Right lobe of liver (tissue), 4 donors: ENCODE measurements at regions not wholly inside any gene's neighbourhood (a gene's known extent, or its start where the extent isn't known, plus 50 kb on each side); places are given as distances from the start of the nearest gene placed in this dataset.

Experiments
- CTCF ChIP-seq, 4 donors: fragments of 200-600 bp in 3 of 4; fragments of 450-650 bp in 1 of 4; IDR thresholded peaks; one replicate each; pipeline versions ENCODE4 v1.5.1 to v1.8.0; 2016 to 2022; ENCODE audit warnings: antibody characterized with exemption in 4 of 4, mild to moderate bottlenecking in 2 of 4
- POLR2A ChIP-seq: fragments of 450-650 bp; IDR thresholded peaks from one replicate; pipeline ENCODE4 v1.6.1; 2017; ENCODE audit warnings: antibody characterized with exemption, mild to moderate bottlenecking
- donor health status: DM: no; HTN: no; CAD: no.
- donor health status: DM: no; HTN: no; CAD: no.
- donor health status: DM: no; HTN: yes; CAD: no.

- TF ChIP-seq CTCF (IDR thresholded peaks at IDR 0.05) (no peak), POLR2A (no peak)
These were observed 49.9 kb upstream of the SEPTIN5 start for GRCh38 chr22:19664406-19664805.
